Vagina (tissue), 2 donors: ENCODE measurements at regions not wholly inside any gene's neighbourhood (a gene's known extent, or its start where the extent isn't known, plus 50 kb on each side); places are given as distances from the start of the nearest gene placed in this dataset.

Experiments used
- DNase-seq, 2 donors: peaks; one replicate each; pipeline ENCODE4 v3.0.0-alpha.2; 2017; ENCODE audit errors: extremely low spot score in 2 of 2
- H3K27ac ChIP-seq: fragments of 200-600 bp; sonication (generic); one replicate; pipeline ENCODE4 v1.5.1; 2019
- H3K27me3 ChIP-seq: fragments of 200-600 bp; sonication (generic); one replicate; pipeline ENCODE4 v1.5.1; 2019
- H3K36me3 ChIP-seq, 2 donors: fragments of 200-600 bp; sonication (generic); one replicate each; pipeline ENCODE4 v1.5.1; 2017 to 2019
- H3K4me1 ChIP-seq: fragments of 200-600 bp; sonication (generic); one replicate; pipeline ENCODE4 v1.5.1; 2019
- H3K4me3 ChIP-seq, 2 donors: fragments of 200-600 bp; sonication (generic); 1 replicate in 1 of 2; 2 replicates in 1 of 2; pipeline ENCODE4 v1.5.1; 2016 to 2019
- H3K9me3 ChIP-seq: fragments of 200-600 bp; sonication (generic); one replicate; pipeline ENCODE4 v1.5.1; 2019
- POLR2A ChIP-seq, 2 donors: fragments of 450-650 bp; IDR thresholded peaks; one replicate each; pipeline ENCODE4 v1.6.1; 2017; ENCODE audit warnings: antibody characterized with exemption in 2 of 2, mild to moderate bottlenecking in 2 of 2, moderate library complexity in 2 of 2
- POLR2AphosphoS5 ChIP-seq, 2 donors: sonication (generic); formaldehyde crosslinking; IDR thresholded peaks; one replicate each; pipeline ENCODE4 v1.9.0; 2017; ENCODE audit warnings: antibody characterized with exemption in 2 of 2, mild to moderate bottlenecking in 2 of 2, low read depth in 1 of 2; ENCODE audit not compliant: insufficient read depth in 1 of 2
- intact Hi-C: fragments of 100-400 bp; cut with DNase I; formaldehyde crosslinking; loops from one replicate; pipeline ENCODE4 v1.15.1; 2023
- TF ChIP-seq, protein P1 (sequence below), 3 experiments: fragments of 450-650 bp in 2 of 3; fragments of 200-600 bp in 1 of 3; sonication (generic) in 1 of 3; IDR thresholded peaks; one replicate each; pipeline ENCODE4 v1.5.1; 2017 to 2019; ENCODE audit warnings: antibody characterized with exemption in 3 of 3, mild to moderate bottlenecking in 2 of 3, moderate library complexity in 2 of 3

DNA sequence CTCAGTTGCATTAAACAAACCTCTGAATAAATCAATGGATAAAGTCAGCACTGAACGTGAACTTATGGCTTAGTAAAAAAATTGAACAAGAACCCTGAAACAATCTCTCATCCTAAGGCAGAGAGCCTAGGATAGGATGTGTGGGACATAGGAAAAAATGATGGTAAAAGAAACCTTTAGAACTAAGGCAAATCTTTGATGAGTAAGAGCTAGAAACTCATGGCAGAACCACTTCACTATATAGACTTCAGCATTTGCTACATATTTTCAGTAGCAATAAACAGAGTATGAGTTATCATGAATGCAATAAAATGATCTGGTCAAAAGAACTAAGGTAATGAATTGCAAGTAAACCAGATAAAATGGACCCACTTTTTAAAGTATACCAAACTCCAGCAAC lies 725.8 kb upstream of the DPPA4 start:
- H3K9me3 ChIP-seq, result no peaks in the 10 kb centered on the region
- DNase-seq, result no peak
- H3K27ac ChIP-seq, result no peak overlapping the region
- no peaks in the 10 kb centered on the region for H3K4me1 ChIP-seq
- TF ChIP-seq POLR2A (IDR thresholded peaks at IDR 0.05), result no peak
- TF ChIP-seq, protein P1, sequence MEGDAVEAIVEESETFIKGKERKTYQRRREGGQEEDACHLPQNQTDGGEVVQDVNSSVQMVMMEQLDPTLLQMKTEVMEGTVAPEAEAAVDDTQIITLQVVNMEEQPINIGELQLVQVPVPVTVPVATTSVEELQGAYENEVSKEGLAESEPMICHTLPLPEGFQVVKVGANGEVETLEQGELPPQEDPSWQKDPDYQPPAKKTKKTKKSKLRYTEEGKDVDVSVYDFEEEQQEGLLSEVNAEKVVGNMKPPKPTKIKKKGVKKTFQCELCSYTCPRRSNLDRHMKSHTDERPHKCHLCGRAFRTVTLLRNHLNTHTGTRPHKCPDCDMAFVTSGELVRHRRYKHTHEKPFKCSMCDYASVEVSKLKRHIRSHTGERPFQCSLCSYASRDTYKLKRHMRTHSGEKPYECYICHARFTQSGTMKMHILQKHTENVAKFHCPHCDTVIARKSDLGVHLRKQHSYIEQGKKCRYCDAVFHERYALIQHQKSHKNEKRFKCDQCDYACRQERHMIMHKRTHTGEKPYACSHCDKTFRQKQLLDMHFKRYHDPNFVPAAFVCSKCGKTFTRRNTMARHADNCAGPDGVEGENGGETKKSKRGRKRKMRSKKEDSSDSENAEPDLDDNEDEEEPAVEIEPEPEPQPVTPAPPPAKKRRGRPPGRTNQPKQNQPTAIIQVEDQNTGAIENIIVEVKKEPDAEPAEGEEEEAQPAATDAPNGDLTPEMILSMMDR (IDR thresholded peaks at IDR 0.05), result no peak
- TF ChIP-seq POLR2AphosphoS5 (IDR thresholded peaks at IDR 0.05; ENCODE audit: insufficient read depth in 1 of 2, low read depth in 1 of 2), result no peak
- no peak overlapping the region for H3K4me3 ChIP-seq
- intact Hi-C loops, result no loop called here
- no peaks in the 10 kb centered on the region for H3K27me3 ChIP-seq
- no peaks in the 10 kb centered on the region for H3K36me3 ChIP-seq

DNA sequence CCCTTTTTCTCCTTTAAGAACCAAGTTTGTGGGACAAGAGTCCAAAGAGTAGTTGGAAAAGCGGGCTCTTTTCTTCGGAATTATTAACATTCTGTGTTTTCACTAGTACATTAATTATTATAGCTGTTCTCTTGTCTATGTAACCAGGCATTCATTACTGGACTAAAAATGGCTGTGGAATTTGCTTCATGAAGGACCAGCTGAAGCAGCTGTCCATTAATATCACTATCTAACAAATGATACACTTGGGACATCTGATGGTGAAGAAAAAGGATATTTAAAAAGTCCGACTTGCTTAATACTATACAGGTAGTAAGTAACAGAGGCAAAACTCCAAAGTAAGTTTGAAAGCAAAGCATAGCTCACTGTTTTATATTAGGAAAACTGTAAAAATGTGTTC lies 728.9 kb upstream of the DPPA4 start:
- Histone ChIP-seq H3K27ac (no peak overlapping the region), H3K27me3 (no peaks in the 10 kb centered on the region), H3K36me3 (no peaks in the 10 kb centered on the region), H3K4me3 (no peak overlapping the region), H3K4me1 (no peaks in the 10 kb centered on the region), H3K9me3 (no peaks in the 10 kb centered on the region)
- no peak for DNase-seq
- intact Hi-C loops, result no loop called here
- TF ChIP-seq POLR2A (IDR thresholded peaks at IDR 0.05) (no peak), POLR2AphosphoS5 (IDR thresholded peaks at IDR 0.05; ENCODE audit: insufficient read depth in 1 of 2, low read depth in 1 of 2) (no peak)
- TF ChIP-seq, protein P1 (IDR thresholded peaks at IDR 0.05), result no peak

DNA sequence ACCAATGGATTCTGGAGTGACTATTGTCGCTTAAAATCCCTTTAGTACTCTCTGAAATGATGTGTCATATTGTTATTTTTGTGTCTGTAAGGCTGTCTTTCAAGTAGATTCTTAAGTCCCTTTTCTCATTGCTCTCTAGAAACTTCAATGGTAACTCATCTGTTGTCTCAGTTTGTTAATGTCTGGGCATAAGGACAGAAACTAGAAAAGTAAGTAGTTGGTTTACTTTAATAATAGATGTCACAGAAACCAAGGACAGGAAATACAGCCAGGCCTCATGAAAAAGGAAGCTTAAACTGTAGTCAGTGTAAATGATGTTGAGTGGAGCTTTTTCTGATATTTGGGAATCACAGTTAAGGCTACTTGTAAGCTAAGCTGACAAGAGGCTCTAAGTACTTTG lies 730.2 kb upstream of the DPPA4 start:
- H3K9me3 ChIP-seq, result no peaks in the 10 kb centered on the region
- intact Hi-C loops, result no loop called here

DNA sequence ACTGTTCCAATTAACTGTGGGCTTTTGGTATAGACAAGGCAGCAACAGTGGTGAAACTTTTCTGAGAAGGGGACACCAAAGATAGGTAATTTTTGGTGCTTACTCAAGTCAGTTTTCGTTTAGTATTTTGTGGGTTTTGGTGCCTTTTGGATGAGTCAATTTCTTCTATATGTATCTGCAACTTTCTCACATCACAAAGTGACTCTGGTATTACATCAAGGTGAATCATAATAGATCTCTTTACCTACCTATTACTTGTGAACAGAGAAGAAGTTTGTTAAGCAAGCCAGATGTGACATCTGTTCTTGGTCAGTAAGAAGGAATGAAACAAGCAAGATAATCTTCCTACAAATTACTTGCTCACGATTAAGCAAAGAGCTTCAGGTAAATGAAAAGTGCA lies 732.4 kb upstream of the DPPA4 start:
- intact Hi-C loops, result no loop called here
- H3K4me3 ChIP-seq, result no peak overlapping the region
- no peaks in the 10 kb centered on the region for H3K9me3 ChIP-seq
- TF ChIP-seq, protein P1 (IDR thresholded peaks at IDR 0.05), result no peak
- TF ChIP-seq POLR2AphosphoS5 (IDR thresholded peaks at IDR 0.05; ENCODE audit: insufficient read depth in 1 of 2, low read depth in 1 of 2) (no peak), POLR2A (IDR thresholded peaks at IDR 0.05) (no peak)
- H3K4me1 ChIP-seq, result no peaks in the 10 kb centered on the region
- H3K36me3 ChIP-seq, result no peaks in the 10 kb centered on the region
- DNase-seq, result no peak
- no peak overlapping the region for H3K27ac ChIP-seq
- no peaks in the 10 kb centered on the region for H3K27me3 ChIP-seq

More for the DNA sequence above, 730.2 kb upstream of the DPPA4 start:
- DNase-seq, result no peak
- Histone ChIP-seq H3K4me1 (no peaks in the 10 kb centered on the region), H3K27me3 (no peaks in the 10 kb centered on the region), H3K36me3 (no peaks in the 10 kb centered on the region), H3K4me3 (no peak overlapping the region), H3K27ac (no peak overlapping the region)
- no peak for TF ChIP-seq POLR2A (IDR thresholded peaks at IDR 0.05)

DNA sequence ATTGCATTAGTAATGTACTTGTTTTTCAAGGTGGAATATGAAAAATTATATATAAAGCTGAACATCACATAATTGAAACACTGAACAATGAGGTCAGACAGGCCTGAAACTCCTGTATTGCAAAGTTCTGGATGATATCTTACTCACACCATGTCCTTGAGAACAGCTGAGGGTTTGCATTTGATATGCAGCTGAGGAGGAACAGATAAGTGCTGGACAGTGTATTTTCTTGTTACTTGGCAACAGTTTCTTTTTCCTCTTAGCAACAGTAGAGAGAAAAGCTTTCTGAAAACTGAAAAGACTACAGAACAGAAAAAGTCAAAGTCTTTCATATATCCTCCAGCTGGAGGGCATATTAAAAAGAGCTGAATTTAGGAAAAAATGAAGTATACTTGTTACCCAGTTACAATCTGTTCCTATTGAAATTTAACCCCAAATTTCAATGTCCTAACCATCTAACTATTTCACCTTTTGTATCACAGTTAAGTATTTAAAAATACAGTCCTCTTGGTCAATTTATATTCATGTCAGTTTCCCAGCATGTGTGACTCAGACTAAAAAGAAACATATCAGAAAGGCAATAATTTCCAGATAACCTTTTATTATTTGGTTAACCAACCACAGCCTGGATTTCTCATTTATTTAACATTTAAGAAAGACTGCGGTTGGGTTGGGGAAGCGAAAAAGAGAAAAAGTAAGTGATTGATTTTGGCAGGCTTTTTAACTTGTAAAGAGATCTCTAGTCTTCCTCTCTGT lies 733.0 kb upstream of the DPPA4 start:
- no peaks in the 10 kb centered on the region for H3K9me3 ChIP-seq
- no peak for TF ChIP-seq POLR2AphosphoS5 (IDR thresholded peaks at IDR 0.05; ENCODE audit: insufficient read depth in 1 of 2, low read depth in 1 of 2)
- TF ChIP-seq, protein P1 (IDR thresholded peaks at IDR 0.05), result no peak
- TF ChIP-seq POLR2A (IDR thresholded peaks at IDR 0.05), result no peak
- no peaks in the 10 kb centered on the region for H3K36me3 ChIP-seq
- intact Hi-C loops, result no loop called here
- H3K27me3 ChIP-seq, result no peaks in the 10 kb centered on the region
- no peak overlapping the region for H3K4me3 ChIP-seq
- H3K4me1 ChIP-seq, result no peaks in the 10 kb centered on the region
- DNase-seq, result no peak
- H3K27ac ChIP-seq, result no peak overlapping the region
